ENCODE measurements at regions not wholly inside any gene's neighbourhood (a gene's known extent, or its start where the extent isn't known, plus 50 kb on each side); places are given as distances from the start of the nearest gene placed in this dataset.

- no peak for TF ChIP-seq SIN3A (IDR thresholded peaks at IDR 0.05; ENCODE audit: borderline replicate concordance, insufficient read depth, low read length)
- no peak for TF ChIP-seq POLR2AphosphoS5 (IDR thresholded peaks at IDR 0.05; ENCODE audit: low read depth, low read length)
- no peak for TF ChIP-seq TAF1 (IDR thresholded peaks at IDR 0.05; ENCODE audit: borderline replicate concordance, insufficient read depth, low read length)
- TF ChIP-seq, protein P1, sequence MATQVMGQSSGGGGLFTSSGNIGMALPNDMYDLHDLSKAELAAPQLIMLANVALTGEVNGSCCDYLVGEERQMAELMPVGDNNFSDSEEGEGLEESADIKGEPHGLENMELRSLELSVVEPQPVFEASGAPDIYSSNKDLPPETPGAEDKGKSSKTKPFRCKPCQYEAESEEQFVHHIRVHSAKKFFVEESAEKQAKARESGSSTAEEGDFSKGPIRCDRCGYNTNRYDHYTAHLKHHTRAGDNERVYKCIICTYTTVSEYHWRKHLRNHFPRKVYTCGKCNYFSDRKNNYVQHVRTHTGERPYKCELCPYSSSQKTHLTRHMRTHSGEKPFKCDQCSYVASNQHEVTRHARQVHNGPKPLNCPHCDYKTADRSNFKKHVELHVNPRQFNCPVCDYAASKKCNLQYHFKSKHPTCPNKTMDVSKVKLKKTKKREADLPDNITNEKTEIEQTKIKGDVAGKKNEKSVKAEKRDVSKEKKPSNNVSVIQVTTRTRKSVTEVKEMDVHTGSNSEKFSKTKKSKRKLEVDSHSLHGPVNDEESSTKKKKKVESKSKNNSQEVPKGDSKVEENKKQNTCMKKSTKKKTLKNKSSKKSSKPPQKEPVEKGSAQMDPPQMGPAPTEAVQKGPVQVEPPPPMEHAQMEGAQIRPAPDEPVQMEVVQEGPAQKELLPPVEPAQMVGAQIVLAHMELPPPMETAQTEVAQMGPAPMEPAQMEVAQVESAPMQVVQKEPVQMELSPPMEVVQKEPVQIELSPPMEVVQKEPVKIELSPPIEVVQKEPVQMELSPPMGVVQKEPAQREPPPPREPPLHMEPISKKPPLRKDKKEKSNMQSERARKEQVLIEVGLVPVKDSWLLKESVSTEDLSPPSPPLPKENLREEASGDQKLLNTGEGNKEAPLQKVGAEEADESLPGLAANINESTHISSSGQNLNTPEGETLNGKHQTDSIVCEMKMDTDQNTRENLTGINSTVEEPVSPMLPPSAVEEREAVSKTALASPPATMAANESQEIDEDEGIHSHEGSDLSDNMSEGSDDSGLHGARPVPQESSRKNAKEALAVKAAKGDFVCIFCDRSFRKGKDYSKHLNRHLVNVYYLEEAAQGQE (IDR thresholded peaks at IDR 0.05; ENCODE audit: insufficient read depth in 1 of 2, low read depth in 2 of 2, low read length in 2 of 2) = no peak
These were observed 315.2 kb downstream of the TFAP2A start for GRCh38 chr6:10099529-10100140.

All from PFSK-1 (cell line).